Activated CD4-positive, alpha-beta memory T cell treated with anti-CD3 and anti-CD28 coated beads, Interleukin-2, amount 10 ng/mL, durations not matched to agents 7 days and 5 days (primary cell): ENCODE measurements at regions not wholly inside any gene's neighbourhood (a gene's known extent, or its start where the extent isn't known, plus 50 kb on each side); places are given as distances from the start of the nearest gene placed in this dataset.

ENCODE experiments used
- CTCF ChIA-PET: fragments of 350-600 bp; sonication (Branson Sonifier 250); formaldehyde crosslinking; loops from one replicate; lab custom pipeline; 2021; ENCODE audit warnings: antibody characterized with exemption, inconsistent platforms; lab: Charles Lee
- POLR2A ChIA-PET: fragments of 350-600 bp; sonication (Branson Sonifier 250); formaldehyde crosslinking; loops from one replicate; lab custom pipeline; 2021; ENCODE audit warnings: antibody characterized with exemption; lab: Charles Lee
- DNase-seq: peaks from one replicate; pipeline ENCODE4 v3.0.0-alpha.2; 2020
- H3K27ac Mint-ChIP-seq: one replicate; pipeline ENCODE4 v1.8.0; 2021; ENCODE audit warnings: mild to moderate bottlenecking, mixed read lengths
- H3K27me3 Mint-ChIP-seq: one replicate; pipeline ENCODE4 v1.8.0; 2021; ENCODE audit warnings: mixed read lengths
- H3K36me3 Mint-ChIP-seq: one replicate; pipeline ENCODE4 v1.8.0; 2021; ENCODE audit warnings: low read depth, mixed read lengths
- H3K4me1 Mint-ChIP-seq: one replicate; pipeline ENCODE4 v1.8.0; 2021; ENCODE audit warnings: mixed read lengths
- H3K4me3 Mint-ChIP-seq: one replicate; pipeline ENCODE4 v1.8.0; 2021; ENCODE audit warnings: mild to moderate bottlenecking, mixed read lengths
- H3K9me3 Mint-ChIP-seq: one replicate; pipeline ENCODE4 v1.8.0; 2021; ENCODE audit warnings: mixed read lengths

GRCh38 chr9:14405176-14405706 lies 91.3 kb upstream of the NFIB start:
- H3K4me3 Mint-ChIP-seq = no peak overlapping the region
- H3K36me3 Mint-ChIP-seq = no peaks in the 10 kb centered on the region
- CTCF ChIA-PET = no interaction called here
- H3K4me1 Mint-ChIP-seq = no peaks in the 10 kb centered on the region
- H3K9me3 Mint-ChIP-seq = no peaks in the 10 kb centered on the region
- POLR2A ChIA-PET = no interaction called here
- DNase-seq = no peak
- H3K27ac Mint-ChIP-seq = no peak overlapping the region
- peaks cover 3% of the 10 kb centered on the region for H3K27me3 Mint-ChIP-seq

DNA sequence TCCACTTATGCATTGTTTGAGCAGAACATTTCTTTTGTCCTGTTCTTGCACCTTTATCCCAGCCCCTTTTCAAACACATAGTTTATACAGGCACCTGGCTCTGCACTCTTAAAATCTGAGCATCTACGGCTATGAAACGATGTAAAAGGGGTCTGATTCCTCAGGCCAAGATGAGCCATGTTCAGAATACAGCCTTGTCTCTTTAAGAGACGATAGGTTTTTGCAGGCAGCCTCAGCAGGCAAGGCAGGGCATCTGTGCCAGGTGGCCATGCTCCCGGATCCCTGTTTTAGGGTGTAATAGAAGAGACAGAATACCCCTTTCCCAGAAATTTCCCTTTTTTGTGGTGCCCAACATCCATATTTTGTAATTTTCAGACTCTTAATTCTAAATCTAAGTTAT lies 89.1 kb upstream of the NFIB start:
- no peak for DNase-seq
- no peaks in the 10 kb centered on the region for H3K9me3 Mint-ChIP-seq
- H3K27ac Mint-ChIP-seq = no peak overlapping the region
- CTCF ChIA-PET = no interaction called here
- no peaks in the 10 kb centered on the region for H3K36me3 Mint-ChIP-seq
- POLR2A ChIA-PET = no interaction called here
- peaks cover 3% of the 10 kb centered on the region for H3K27me3 Mint-ChIP-seq
- H3K4me1 Mint-ChIP-seq = no peaks in the 10 kb centered on the region
- no peak overlapping the region for H3K4me3 Mint-ChIP-seq

DNA sequence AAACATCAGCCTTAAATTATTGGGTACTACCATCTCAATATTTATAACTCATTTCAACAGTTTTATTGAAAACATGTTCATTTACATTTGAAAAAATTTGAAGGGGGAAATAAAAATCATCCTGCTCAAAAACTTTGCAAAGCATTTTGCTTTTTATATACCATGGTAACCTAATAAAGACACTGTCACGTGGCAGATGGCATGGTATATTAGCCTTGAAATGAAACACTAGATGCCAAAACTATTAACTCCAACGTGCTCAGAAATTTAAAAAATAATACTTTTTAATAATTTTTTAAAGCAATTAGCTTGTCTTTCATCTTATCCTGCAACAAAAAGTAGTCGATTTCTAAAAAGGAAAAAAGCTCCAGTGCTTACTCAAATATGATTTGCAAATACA lies 88.6 kb upstream of the NFIB start:
- ChIA-PET CTCF (no interaction called here), POLR2A (no interaction called here)
- H3K9me3 Mint-ChIP-seq = no peaks in the 10 kb centered on the region
- H3K4me3 Mint-ChIP-seq = no peak overlapping the region
- no peaks in the 10 kb centered on the region for H3K4me1 Mint-ChIP-seq
- H3K27ac Mint-ChIP-seq = no peak overlapping the region
- no peaks in the 10 kb centered on the region for H3K36me3 Mint-ChIP-seq
- H3K27me3 Mint-ChIP-seq = peaks cover 3% of the 10 kb centered on the region
- no peak for DNase-seq

DNA sequence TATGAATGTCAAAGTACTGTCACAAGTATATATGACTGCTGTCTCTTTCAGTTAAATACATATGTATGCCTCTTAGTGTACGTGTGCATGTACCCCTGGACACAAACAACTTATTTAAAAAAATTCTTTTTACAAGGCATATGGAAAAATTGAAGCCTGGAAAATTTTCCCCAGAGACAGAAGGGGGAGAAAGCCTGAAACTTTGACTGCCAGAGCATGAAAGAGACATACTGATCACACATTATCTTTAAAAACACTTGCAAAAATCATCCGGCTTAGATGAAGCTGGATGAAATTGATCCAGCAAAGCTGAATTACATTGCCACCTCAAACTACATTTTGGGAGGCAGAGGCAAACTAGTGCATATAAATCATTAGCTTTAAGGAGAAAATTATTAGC lies 88.0 kb upstream of the NFIB start:
- Mint-ChIP-seq H3K27ac (no peak overlapping the region), H3K4me3 (no peak overlapping the region), H3K27me3 (peaks cover 3% of the 10 kb centered on the region), H3K9me3 (no peaks in the 10 kb centered on the region), H3K4me1 (no peaks in the 10 kb centered on the region), H3K36me3 (no peaks in the 10 kb centered on the region)
- ChIA-PET CTCF (no interaction called here), POLR2A (no interaction called here)
- no peak for DNase-seq

DNA sequence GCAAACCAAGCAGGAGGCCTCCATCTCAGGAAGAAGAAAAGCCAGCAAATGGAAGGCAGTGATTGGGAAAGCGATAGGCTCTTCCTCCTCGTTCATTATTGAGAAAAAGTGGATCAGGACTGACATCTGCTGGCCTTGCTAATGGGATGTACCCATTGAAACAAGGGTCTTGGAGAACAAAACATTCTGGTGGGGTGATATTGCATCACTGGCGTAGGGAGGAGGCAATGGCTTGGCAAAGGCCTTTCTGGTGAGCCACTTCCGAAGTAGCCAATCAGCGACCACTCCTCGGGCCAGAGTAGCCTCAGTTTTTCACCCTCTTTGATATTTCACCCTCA lies 86.7 kb upstream of the NFIB start:
- no peak overlapping the region for H3K4me3 Mint-ChIP-seq
- no peaks in the 10 kb centered on the region for H3K4me1 Mint-ChIP-seq
- H3K27ac Mint-ChIP-seq = no peak overlapping the region
- no peak for DNase-seq
- H3K9me3 Mint-ChIP-seq = no peaks in the 10 kb centered on the region
- ChIA-PET CTCF (no interaction called here), POLR2A (no interaction called here)
- H3K36me3 Mint-ChIP-seq = no peaks in the 10 kb centered on the region
- peaks cover 3% of the 10 kb centered on the region for H3K27me3 Mint-ChIP-seq

GRCh38 chr9:14399756-14400657 lies 86.1 kb upstream of the NFIB start:
- Mint-ChIP-seq H3K9me3 (no peaks in the 10 kb centered on the region), H3K36me3 (no peaks in the 10 kb centered on the region), H3K27me3 (peaks cover 3% of the 10 kb centered on the region), H3K4me1 (no peaks in the 10 kb centered on the region), H3K4me3 (no peak overlapping the region), H3K27ac (no peak overlapping the region)
- no peak for DNase-seq
- ChIA-PET CTCF (interaction anchor here (0.5 kb wide), 1 partner anchor 977 kb away, joined by 6 read pairs; no protein-coding TSS in a partner anchor), POLR2A (no interaction called here)

- POLR2A ChIA-PET = no interaction called here
- DNase-seq = no peak
These were observed 84.5 kb upstream of the NFIB start for GRCh38 chr9:14398473-14398872.

DNA sequence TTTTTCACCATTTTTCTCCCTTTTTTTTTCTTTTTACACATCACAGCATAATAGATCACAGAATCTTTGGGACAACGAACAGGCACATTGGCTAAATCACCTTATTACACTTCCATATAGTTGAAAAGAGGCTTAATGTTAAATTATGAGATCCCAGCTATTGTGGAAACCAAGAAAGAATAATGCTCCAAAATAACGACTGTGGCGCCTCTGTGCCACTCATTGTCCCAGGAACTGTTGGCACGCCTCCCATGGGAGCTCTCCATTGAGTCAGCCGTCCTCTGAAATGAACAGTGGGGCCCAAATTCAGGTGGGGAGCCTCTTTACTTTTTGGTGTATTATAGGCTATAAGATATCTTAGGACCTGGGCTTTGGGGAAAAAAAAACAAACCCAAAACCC lies 82.2 kb upstream of the NFIB start:
- Mint-ChIP-seq H3K9me3 (no peaks in the 10 kb centered on the region), H3K4me3 (no peak overlapping the region), H3K27me3 (no peaks in the 10 kb centered on the region), H3K27ac (no peak overlapping the region), H3K4me1 (no peaks in the 10 kb centered on the region), H3K36me3 (no peaks in the 10 kb centered on the region)
- CTCF ChIA-PET = no interaction called here
- no peak for DNase-seq
- POLR2A ChIA-PET = interaction anchor here (0.6 kb wide), 1 partner anchor 281 kb away, joined by 3 read pairs; no protein-coding TSS in a partner anchor

More at GRCh38 chr9:14398473-14398872, 84.5 kb upstream of the NFIB start:
- Mint-ChIP-seq H3K36me3 (no peaks in the 10 kb centered on the region), H3K9me3 (no peaks in the 10 kb centered on the region), H3K27ac (no peak overlapping the region), H3K4me1 (no peaks in the 10 kb centered on the region), H3K4me3 (no peak overlapping the region), H3K27me3 (no peaks in the 10 kb centered on the region)
- CTCF ChIA-PET = no interaction called here

DNA sequence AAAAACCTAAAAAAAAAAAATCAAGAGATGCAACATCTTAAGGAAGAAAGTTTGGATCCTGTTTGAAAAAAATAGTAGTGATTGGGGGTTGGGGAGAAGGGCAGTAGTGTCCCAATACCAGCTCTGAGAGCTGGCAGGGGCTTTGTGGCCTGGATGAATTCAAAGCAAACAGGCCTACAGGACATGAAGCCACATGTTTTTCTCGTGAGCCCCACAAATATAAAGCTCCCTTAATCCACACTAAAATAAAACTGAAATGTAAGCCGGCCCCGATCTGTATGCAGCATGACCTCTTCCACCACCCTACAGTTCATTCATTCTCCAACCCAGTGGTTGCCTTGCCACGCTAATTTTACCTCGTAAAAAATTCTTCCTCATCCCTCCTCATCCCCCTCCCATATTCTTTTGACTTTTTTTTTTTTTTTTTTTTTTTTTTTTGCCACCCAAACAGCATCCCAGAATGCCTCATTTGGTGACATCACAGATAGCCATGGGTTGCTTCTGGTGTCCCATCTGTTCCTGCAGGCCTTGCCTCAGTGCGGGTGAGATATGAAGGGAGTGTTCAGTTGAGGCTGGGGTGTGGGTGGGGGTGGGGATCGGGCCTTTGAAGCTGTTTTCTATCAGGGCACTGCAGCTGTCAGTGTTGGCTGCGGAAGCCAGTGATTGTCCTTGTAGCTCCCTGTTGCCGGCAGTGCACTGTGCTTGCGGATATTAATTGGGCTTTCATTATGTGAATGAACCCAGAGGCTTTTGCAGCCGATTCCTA lies 81.6 kb upstream of the NFIB start:
- CTCF ChIA-PET = no interaction called here
- no peaks in the 10 kb centered on the region for H3K9me3 Mint-ChIP-seq
- H3K4me1 Mint-ChIP-seq = no peaks in the 10 kb centered on the region
- POLR2A ChIA-PET = interaction anchor here (0.6 kb wide), 1 partner anchor 280 kb away, joined by 3 read pairs; no protein-coding TSS in a partner anchor
- H3K27ac Mint-ChIP-seq = no peak overlapping the region
- no peak overlapping the region for H3K4me3 Mint-ChIP-seq
- no peak for DNase-seq
- H3K27me3 Mint-ChIP-seq = no peaks in the 10 kb centered on the region
- no peaks in the 10 kb centered on the region for H3K36me3 Mint-ChIP-seq

- Mint-ChIP-seq H3K27me3 (no peaks in the 10 kb centered on the region), H3K4me3 (no peak overlapping the region), H3K27ac (no peak overlapping the region), H3K36me3 (no peaks in the 10 kb centered on the region), H3K4me1 (no peaks in the 10 kb centered on the region), H3K9me3 (no peaks in the 10 kb centered on the region)
- ChIA-PET POLR2A (no interaction called here), CTCF (no interaction called here)
- DNase-seq = no peak
These were observed 79.5 kb upstream of the NFIB start for GRCh38 chr9:14393418-14393817.

DNA sequence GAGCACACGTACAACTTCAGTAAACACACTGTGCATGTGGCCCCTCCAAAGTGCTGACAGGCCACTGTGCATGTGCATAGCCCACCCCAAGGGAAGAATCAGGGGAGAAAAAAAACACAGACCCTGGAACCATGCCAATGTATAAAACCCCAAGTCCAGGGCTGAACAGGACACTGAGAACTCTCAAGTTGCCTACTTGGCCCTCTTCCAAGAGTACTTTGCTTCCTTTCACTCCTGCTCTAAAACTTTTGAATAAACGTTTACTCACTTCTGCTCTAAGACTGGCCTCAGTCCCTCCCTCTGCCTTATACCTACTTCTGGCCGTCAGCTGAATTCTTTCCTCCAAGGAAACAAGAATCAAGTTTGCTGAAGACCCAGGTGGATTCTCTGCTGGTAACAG lies 77.7 kb upstream of the NFIB start:
- Mint-ChIP-seq H3K27ac (no peak overlapping the region), H3K9me3 (no peaks in the 10 kb centered on the region), H3K4me1 (no peaks in the 10 kb centered on the region), H3K27me3 (no peaks in the 10 kb centered on the region), H3K4me3 (no peak overlapping the region), H3K36me3 (no peaks in the 10 kb centered on the region)
- no peak for DNase-seq
- ChIA-PET POLR2A (no interaction called here), CTCF (no interaction called here)

DNA sequence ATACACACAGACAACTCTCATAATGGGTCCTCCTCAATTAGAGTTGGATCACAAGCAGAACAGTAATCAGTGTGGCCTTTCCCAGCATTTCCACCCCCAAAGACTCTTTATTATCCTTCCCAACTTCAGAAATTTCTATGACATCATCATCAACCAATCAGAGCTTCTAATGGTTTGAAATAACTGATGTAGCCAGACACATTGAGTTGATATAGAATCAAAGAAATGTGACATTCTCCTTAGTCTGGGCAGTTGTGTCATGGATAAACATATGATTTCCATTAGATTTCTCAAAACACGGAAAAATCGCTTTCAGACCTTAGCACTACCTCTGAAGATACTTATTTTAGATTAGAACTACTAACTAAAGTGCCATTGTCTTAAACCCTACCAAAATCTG lies 75.7 kb upstream of the NFIB start:
- Mint-ChIP-seq H3K36me3 (no peaks in the 10 kb centered on the region), H3K9me3 (no peaks in the 10 kb centered on the region), H3K27ac (no peak overlapping the region), H3K27me3 (no peaks in the 10 kb centered on the region), H3K4me3 (no peak overlapping the region), H3K4me1 (no peaks in the 10 kb centered on the region)
- CTCF ChIA-PET = no interaction called here
- POLR2A ChIA-PET = no interaction called here
- DNase-seq = no peak

DNA sequence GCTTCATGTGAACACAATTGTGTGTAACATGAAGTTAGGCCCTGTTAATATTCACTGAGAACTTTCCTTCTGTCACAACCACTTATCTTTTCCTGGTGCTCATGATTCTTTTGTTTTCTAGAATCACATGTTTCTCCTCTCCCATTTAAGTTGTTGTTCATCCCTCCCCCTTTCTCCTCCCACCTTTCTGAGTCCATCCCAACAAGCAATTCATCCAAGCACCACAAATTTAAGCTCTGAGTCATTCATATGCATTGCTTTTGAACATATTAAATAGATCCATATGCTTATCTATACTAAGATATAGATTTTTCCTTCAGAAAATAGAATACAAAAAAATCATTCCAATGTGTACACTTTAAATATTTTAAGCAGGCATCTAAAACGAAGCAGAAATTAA lies 75.2 kb upstream of the NFIB start:
- Mint-ChIP-seq H3K27me3 (no peaks in the 10 kb centered on the region), H3K4me3 (no peak overlapping the region), H3K4me1 (no peaks in the 10 kb centered on the region), H3K9me3 (no peaks in the 10 kb centered on the region), H3K27ac (no peak overlapping the region), H3K36me3 (no peaks in the 10 kb centered on the region)
- DNase-seq = no peak
- POLR2A ChIA-PET = no interaction called here
- CTCF ChIA-PET = no interaction called here
